ENCODE measurements at regions not wholly inside any gene's neighbourhood (a gene's known extent, or its start where the extent isn't known, plus 50 kb on each side); places are given as distances from the start of the nearest gene placed in this dataset.

DNA sequence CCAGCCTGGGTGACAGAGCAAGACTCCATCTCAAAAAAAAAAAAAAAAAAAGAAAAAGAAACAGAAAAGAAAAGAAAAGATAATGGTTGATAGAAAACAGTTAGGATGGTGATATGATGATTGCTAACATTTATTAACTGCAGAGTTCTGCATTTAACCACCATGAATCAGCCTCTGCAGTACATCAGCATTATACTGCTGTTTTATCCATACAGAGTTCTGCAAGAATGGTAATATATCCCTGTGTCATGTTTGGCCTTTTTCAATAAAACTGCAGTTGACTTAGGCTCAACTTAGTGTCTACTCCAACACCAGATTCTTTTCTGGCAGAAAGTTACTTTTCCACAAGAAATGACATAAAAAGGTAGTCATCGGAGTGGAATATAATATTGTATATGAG is 62.6 kb downstream of the DUSP6 start:
- Histone ChIP-seq H3K27me3 (ENCODE audit: insufficient read depth, low read depth) (no peaks in the 10 kb centered on the region), H4K20me1 (ENCODE audit: insufficient read depth) (no peaks in the 10 kb centered on the region), H3K4me2 (no peak overlapping the region), H3K4me1 (ENCODE audit: low read depth, poor library complexity, severe bottlenecking) (no peaks in the 10 kb centered on the region), H2AFZ (ENCODE audit: low read depth) (no peak overlapping the region), H3K27ac (no peak overlapping the region), H3K79me2 (ENCODE audit: insufficient read depth, low read depth) (no peaks in the 10 kb centered on the region), H3K4me3 (IDR thresholded peaks at IDR 0.05; ENCODE audit: insufficient read depth, low read depth, low read length) (no peak overlapping the region), H3K36me3 (ENCODE audit: insufficient read depth) (no peaks in the 10 kb centered on the region), H3K9ac (no peak overlapping the region)
- TF ChIP-seq, protein P1, sequence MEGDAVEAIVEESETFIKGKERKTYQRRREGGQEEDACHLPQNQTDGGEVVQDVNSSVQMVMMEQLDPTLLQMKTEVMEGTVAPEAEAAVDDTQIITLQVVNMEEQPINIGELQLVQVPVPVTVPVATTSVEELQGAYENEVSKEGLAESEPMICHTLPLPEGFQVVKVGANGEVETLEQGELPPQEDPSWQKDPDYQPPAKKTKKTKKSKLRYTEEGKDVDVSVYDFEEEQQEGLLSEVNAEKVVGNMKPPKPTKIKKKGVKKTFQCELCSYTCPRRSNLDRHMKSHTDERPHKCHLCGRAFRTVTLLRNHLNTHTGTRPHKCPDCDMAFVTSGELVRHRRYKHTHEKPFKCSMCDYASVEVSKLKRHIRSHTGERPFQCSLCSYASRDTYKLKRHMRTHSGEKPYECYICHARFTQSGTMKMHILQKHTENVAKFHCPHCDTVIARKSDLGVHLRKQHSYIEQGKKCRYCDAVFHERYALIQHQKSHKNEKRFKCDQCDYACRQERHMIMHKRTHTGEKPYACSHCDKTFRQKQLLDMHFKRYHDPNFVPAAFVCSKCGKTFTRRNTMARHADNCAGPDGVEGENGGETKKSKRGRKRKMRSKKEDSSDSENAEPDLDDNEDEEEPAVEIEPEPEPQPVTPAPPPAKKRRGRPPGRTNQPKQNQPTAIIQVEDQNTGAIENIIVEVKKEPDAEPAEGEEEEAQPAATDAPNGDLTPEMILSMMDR (conservative IDR thresholded peaks at IDR 0.05; ENCODE audit: low read depth, low read length) = no peak

- H3K27ac ChIP-seq = no peak overlapping the region
- H3K27me3 ChIP-seq (ENCODE audit: insufficient read depth, low read depth) = no peaks in the 10 kb centered on the region
- H3K4me1 ChIP-seq (ENCODE audit: low read depth, poor library complexity, severe bottlenecking) = no peaks in the 10 kb centered on the region
- no peak overlapping the region for H3K9ac ChIP-seq
- no peak overlapping the region for H3K4me2 ChIP-seq
- no peak overlapping the region for H3K4me3 ChIP-seq (IDR thresholded peaks at IDR 0.05; ENCODE audit: insufficient read depth, low read depth, low read length)
- no peaks in the 10 kb centered on the region for H4K20me1 ChIP-seq (ENCODE audit: insufficient read depth)
- TF ChIP-seq, protein P1 (conservative IDR thresholded peaks at IDR 0.05; ENCODE audit: low read depth, low read length) = no peak
- H3K36me3 ChIP-seq (ENCODE audit: insufficient read depth) = no peaks in the 10 kb centered on the region
- H3K79me2 ChIP-seq (ENCODE audit: insufficient read depth, low read depth) = no peaks in the 10 kb centered on the region
- no peak overlapping the region for H2AFZ ChIP-seq (ENCODE audit: low read depth)
Measured at GRCh38 chr12:89288959-89289358, 63.3 kb downstream of the DUSP6 start.

DNA sequence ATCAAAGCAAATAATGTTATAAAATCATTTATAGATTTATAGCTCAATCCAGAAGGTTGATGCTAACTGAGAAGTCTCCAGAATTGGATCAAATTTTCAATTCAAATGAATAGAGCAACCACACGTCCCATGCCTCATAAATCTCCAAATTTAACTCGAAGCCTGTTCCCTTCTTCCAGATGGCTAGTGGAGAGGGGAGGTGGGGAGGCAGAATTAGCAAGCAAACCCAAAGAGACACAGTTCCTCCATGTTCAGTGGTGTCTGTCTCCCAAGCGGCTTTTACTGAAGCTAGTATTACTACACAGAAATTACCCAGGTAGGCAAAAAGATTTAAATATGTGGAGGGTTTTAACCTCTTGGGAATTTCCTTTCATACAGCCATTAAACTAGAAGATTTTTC is 65.8 kb downstream of the DUSP6 start:
- no peaks in the 10 kb centered on the region for H3K27me3 ChIP-seq (ENCODE audit: insufficient read depth, low read depth)
- no peak overlapping the region for H3K27ac ChIP-seq
- no peaks in the 10 kb centered on the region for H3K79me2 ChIP-seq (ENCODE audit: insufficient read depth, low read depth)
- no peak overlapping the region for H3K9ac ChIP-seq
- no peaks in the 10 kb centered on the region for H3K4me1 ChIP-seq (ENCODE audit: low read depth, poor library complexity, severe bottlenecking)
- TF ChIP-seq, protein P1 (conservative IDR thresholded peaks at IDR 0.05; ENCODE audit: low read depth, low read length) = no peak
- H2AFZ ChIP-seq (ENCODE audit: low read depth) = no peak overlapping the region
- no peak overlapping the region for H3K4me2 ChIP-seq
- no peak overlapping the region for H3K4me3 ChIP-seq (IDR thresholded peaks at IDR 0.05; ENCODE audit: insufficient read depth, low read depth, low read length)
- H4K20me1 ChIP-seq (ENCODE audit: insufficient read depth) = no peaks in the 10 kb centered on the region
- H3K36me3 ChIP-seq (ENCODE audit: insufficient read depth) = no peaks in the 10 kb centered on the region

- Histone ChIP-seq H3K27ac (no peak overlapping the region), H3K4me2 (no peak overlapping the region), H3K4me3 (IDR thresholded peaks at IDR 0.05; ENCODE audit: insufficient read depth, low read depth, low read length) (no peak overlapping the region), H3K36me3 (ENCODE audit: insufficient read depth) (no peaks in the 10 kb centered on the region), H3K9ac (no peak overlapping the region), H3K79me2 (ENCODE audit: insufficient read depth, low read depth) (no peaks in the 10 kb centered on the region), H2AFZ (ENCODE audit: low read depth) (no peak overlapping the region), H3K27me3 (ENCODE audit: insufficient read depth, low read depth) (no peaks in the 10 kb centered on the region), H3K4me1 (ENCODE audit: low read depth, poor library complexity, severe bottlenecking) (peaks cover 8% of the 10 kb centered on the region), H4K20me1 (ENCODE audit: insufficient read depth) (no peaks in the 10 kb centered on the region)
- TF ChIP-seq, protein P1 (conservative IDR thresholded peaks at IDR 0.05; ENCODE audit: low read depth, low read length) = no peak
Measured at GRCh38 chr12:89281539-89281867, 70.8 kb downstream of the DUSP6 start.
